ENCODE measurements at regions not wholly inside any gene's neighbourhood (a gene's known extent, or its start where the extent isn't known, plus 50 kb on each side); places are given as distances from the start of the nearest gene placed in this dataset.

GRCh38 chr2:45105050-45105582 is 95.9 kb upstream of the SIX2 start:
- no peak for TF ChIP-seq EP300 (IDR thresholded peaks at IDR 0.05)
- TF ChIP-seq POLR2AphosphoS5 (IDR thresholded peaks at IDR 0.05): no peak
- TF ChIP-seq POLR2A (IDR thresholded peaks at IDR 0.05): no peak
- no peak for TF ChIP-seq CTCF (IDR thresholded peaks at IDR 0.05)

All from suprapubic skin (tissue), 4 donors.